HepG2 (cell line): ENCODE measurements at regions not wholly inside any gene's neighbourhood (a gene's known extent, or its start where the extent isn't known, plus 50 kb on each side); places are given as distances from the start of the nearest gene placed in this dataset.

Experiments
- ATAC-seq: fragments of 200-7000 bp; cut with Tn5 transposase; 3 replicates; pipeline ENCODE4 v1.9.1; 2020; ENCODE audit warnings: mild to moderate bottlenecking, moderate library complexity
- BruUV-seq: library from RNA; stranded (reverse); fragments of 400-500 nt; replicated peaks from 2 replicates; lab custom pipeline; 2021; lab: Mats Ljungman, UMichigan
- CTCF ChIA-PET: fragments of 300-600 bp; formaldehyde crosslinking; extraction: SDS; loops from one replicate; lab custom pipeline; 2021; ENCODE audit warnings: low total read pairs, inconsistent platforms, low intra/inter-chr PET ratio; lab: Yijun Ruan, JAX
- POLR2A ChIA-PET: fragments of 350-600 bp; sonication (Branson Sonifier 250); formaldehyde crosslinking; loops from one replicate; lab custom pipeline; 2020; ENCODE audit warnings: antibody characterized with exemption, inconsistent platforms; lab: Yijun Ruan, JAX
- DNase-seq: peaks from one replicate; pipeline ENCODE4 v3.0.0-alpha.2; 2015; ENCODE audit warnings: low spot score
- FAIRE-seq: peaks from 3 replicates; lab custom pipeline; 2011; peaks lifted over from hg19 to GRCh38; lab: Jason Lieb, UNC
- H2AFZ ChIP-seq: one replicate; pipeline ENCODE4 v1.6.1; 2011; ENCODE audit warnings: low read length, inconsistent platforms
- H3K27ac ChIP-seq: fragments of 300-600 bp; 3 replicates; pipeline ENCODE4 v1.8.0; 2011; ENCODE audit warnings: mixed run types, mild to moderate bottlenecking, mixed read lengths, low read length, inconsistent platforms; ENCODE audit not compliant: insufficient read depth; ENCODE audit errors: extremely low read length
- H3K27me3 ChIP-seq, 2 experiments: fragments of 200-600 bp in 1 of 2; 2 replicates in 1 of 2; 3 replicates in 1 of 2; pipeline versions ENCODE4 v1.6.0 to v1.8.0; 2011; ENCODE audit warnings: low read length in 2 of 2, mild to moderate bottlenecking in 2 of 2, moderate library complexity in 2 of 2, inconsistent platforms in 1 of 2; ENCODE audit not compliant: insufficient read depth in 2 of 2, control insufficient read depth in 1 of 2
- H3K36me3 ChIP-seq, 2 experiments: fragments of 200-600 bp in 1 of 2; replicated peaks in 1 of 2; 2 replicates in 1 of 2; 3 replicates in 1 of 2; pipeline versions ENCODE4 v1.5.1 to v1.8.0; 2011; ENCODE audit warnings: low read length in 2 of 2, inconsistent platforms in 1 of 2; ENCODE audit not compliant: insufficient read depth in 2 of 2, control insufficient read depth in 1 of 2
- H3K4me1 ChIP-seq: 2 replicates; pipeline ENCODE4 v1.5.1; 2012; ENCODE audit warnings: low read length, inconsistent platforms; ENCODE audit not compliant: insufficient read depth
- H3K4me2 ChIP-seq: 2 replicates; pipeline ENCODE4 v1.6.0; 2011; ENCODE audit warnings: low read depth, low read length, inconsistent platforms
- H3K4me3 ChIP-seq, 3 experiments: fragments of 200-600 bp in 1 of 3; sonication (generic), shearing (Covaris generic) in 1 of 3; replicated peaks in 1 of 3; 2 replicates each; pipeline ENCODE4 v1.5.1; 2011 to 2016; ENCODE audit warnings: low read length in 3 of 3, inconsistent platforms in 2 of 3, low read depth in 2 of 3, mild to moderate bottlenecking in 2 of 3, control low read depth in 1 of 3, mixed read lengths in 1 of 3; ENCODE audit not compliant: insufficient read depth in 1 of 3
- H3K79me2 ChIP-seq: one replicate; pipeline ENCODE4 v1.6.1; 2011; ENCODE audit warnings: low read length, inconsistent platforms; ENCODE audit not compliant: insufficient read depth
- H3K9ac ChIP-seq: 2 replicates; pipeline ENCODE4 v1.6.0; 2011; ENCODE audit warnings: mild to moderate bottlenecking, low read depth, low read length, inconsistent platforms; ENCODE audit not compliant: insufficient read depth
- H3K9me3 ChIP-seq: 2 replicates; pipeline ENCODE4 v1.5.1; 2012; ENCODE audit warnings: mild to moderate bottlenecking, low read length
- H4K20me1 ChIP-seq: 2 replicates; pipeline ENCODE4 v1.6.0; 2011; ENCODE audit warnings: inconsistent platforms, mild to moderate bottlenecking, low read length, moderate library complexity; ENCODE audit not compliant: insufficient read depth
- MATR3 ChIP-seq: sonication (generic); formaldehyde crosslinking; IDR thresholded peaks from 2 replicates; pipeline ENCODE4 v1.4.0; 2020; ENCODE audit warnings: missing genetic modification reagents
- MEF2D ChIP-seq: sonication (generic); formaldehyde crosslinking; IDR thresholded peaks from 2 replicates; pipeline ENCODE4 v1.5.1; 2020; ENCODE audit warnings: mild to moderate bottlenecking, missing genetic modification reagents
- RAD21 ChIP-seq: fragments of 450-650 bp; formaldehyde crosslinking; IDR thresholded peaks from 2 replicates; pipeline ENCODE4 v1.5.0; 2020; ENCODE audit warnings: mild to moderate bottlenecking
- TGIF2 ChIP-seq: IDR thresholded peaks from 2 replicates; pipeline ENCODE4 v1.6.1; 2016; ENCODE audit warnings: control low read depth, missing compliant biosample characterization
- THAP11 ChIP-seq: IDR thresholded peaks from 2 replicates; pipeline ENCODE4 v1.6.1; 2016; ENCODE audit warnings: missing biosample characterization, missing genetic modification reagents
- ZNF569 ChIP-seq: sonication (generic); formaldehyde crosslinking; IDR thresholded peaks from 2 replicates; pipeline ENCODE4 v1.5.0; 2020; ENCODE audit warnings: mild to moderate bottlenecking, missing genetic modification reagents, moderate library complexity, borderline replicate concordance
- ZNF883 ChIP-seq: sonication (generic); formaldehyde crosslinking; IDR thresholded peaks from 2 replicates; pipeline ENCODE4 v1.5.1; 2020; ENCODE audit warnings: mild to moderate bottlenecking, missing genetic modification reagents; ENCODE audit errors: not compliant biosample characterization
- WGBS: methylation state at CpG from one replicate; pipeline ENCODE4 v1.1.6; 2017; ENCODE audit warnings: low lambda C conversion rate; 5-methylcytosine and 5-hydroxymethylcytosine counted together
- in situ Hi-C: cut with HindIII; loops from 2 replicates; pipeline ENCODE4 v1.10.0; 2017; ENCODE audit warnings: low pct_unique_long_range_greater_than_20kb; ENCODE audit not compliant: extremely low pct_ligation_motif_present
- intact Hi-C: fragments of 100-400 bp; cut with micrococcal nuclease; formaldehyde crosslinking; loops from one replicate; pipeline ENCODE4 v1.10.0; 2022; ENCODE audit not compliant: unreplicated experiment
- TF ChIP-seq, protein P1 (sequence below): sonication (generic); formaldehyde crosslinking; IDR thresholded peaks from 2 replicates; pipeline ENCODE4 v1.4.0; 2020; ENCODE audit warnings: missing genetic modification reagents, low read depth, mild to moderate bottlenecking, borderline replicate concordance
- TF ChIP-seq, protein P2 (sequence below): sonication (generic); formaldehyde crosslinking; IDR thresholded peaks from 2 replicates; pipeline ENCODE4 v1.8.1; 2023; ENCODE audit warnings: mild to moderate bottlenecking, missing genetic modification reagents
- TF ChIP-seq, protein P3 (sequence below): sonication (generic); formaldehyde crosslinking; IDR thresholded peaks from 2 replicates; pipeline ENCODE4 v1.4.0; 2020; ENCODE audit warnings: missing genetic modification reagents, borderline replicate concordance

DNA sequence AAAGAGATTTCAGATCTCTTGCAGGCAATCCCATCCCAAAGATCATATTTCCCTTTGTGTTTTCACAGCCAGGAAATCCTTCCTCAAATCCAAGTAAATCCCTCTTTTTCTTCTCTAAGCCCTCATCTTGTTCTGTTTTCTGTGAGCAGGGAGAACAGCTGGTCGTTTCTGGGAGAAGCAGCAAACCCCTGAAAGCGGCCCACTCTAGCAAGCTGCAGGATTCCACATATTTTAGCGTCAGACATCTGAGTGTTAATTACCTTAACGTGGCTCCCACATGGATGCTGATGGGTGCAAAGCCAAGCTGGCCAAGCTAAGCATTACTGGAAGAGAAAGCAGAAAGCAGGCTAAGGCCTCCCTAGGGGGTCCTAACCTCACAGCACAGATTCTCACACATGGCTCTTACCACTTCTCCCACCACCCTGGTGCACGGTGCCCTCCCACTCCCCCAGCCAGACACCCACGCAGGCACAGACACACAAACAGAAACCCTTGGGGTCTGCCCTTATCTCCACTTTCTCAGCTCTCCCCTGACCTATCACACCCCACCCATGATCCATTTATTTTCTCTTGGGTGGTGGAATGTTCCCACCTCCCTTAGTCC, 551.0 kb upstream of the AUTS2 start:
- Histone ChIP-seq H3K9me3 (peaks cover 40% of the 10 kb centered on the region), H3K4me2 (no peak overlapping the region), H3K27ac (no peak overlapping the region), H2AFZ (no peak overlapping the region), H3K27me3 (no peaks in the 10 kb centered on the region), H3K4me3 (no peak overlapping the region), H3K4me1 (no peaks in the 10 kb centered on the region), H3K79me2 (no peaks in the 10 kb centered on the region), H4K20me1 (no peaks in the 10 kb centered on the region), H3K9ac (no peak overlapping the region), H3K36me3 (no peaks in the 10 kb centered on the region)
- no peak for FAIRE-seq
- CTCF ChIA-PET: no interaction called here
- in situ Hi-C loops: no loop called here
- WGBS: under 1% methylated on average over 6 of the region's 6 CpGs
- BruUV-seq: no TSS peak
- DNase-seq: no peak
- intact Hi-C loops: no loop called here
- POLR2A ChIA-PET: no interaction called here
- TF ChIP-seq THAP11 (CRISPR knock-in tag) (no peak), MATR3 (CRISPR knock-in tag) (no peak)
- TF ChIP-seq, protein P1, sequence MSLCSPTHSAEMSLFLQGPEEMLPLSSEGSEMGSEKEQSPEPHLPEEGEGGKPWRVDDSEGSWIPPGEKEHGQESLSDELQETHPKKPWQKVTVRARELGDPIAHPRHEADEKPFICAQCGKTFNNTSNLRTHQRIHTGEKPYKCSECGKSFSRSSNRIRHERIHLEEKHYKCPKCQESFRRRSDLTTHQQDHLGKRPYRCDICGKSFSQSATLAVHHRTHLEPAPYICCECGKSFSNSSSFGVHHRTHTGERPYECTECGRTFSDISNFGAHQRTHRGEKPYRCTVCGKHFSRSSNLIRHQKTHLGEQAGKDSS (CRISPR knock-in tag): no peak
- TF ChIP-seq, protein P2, sequence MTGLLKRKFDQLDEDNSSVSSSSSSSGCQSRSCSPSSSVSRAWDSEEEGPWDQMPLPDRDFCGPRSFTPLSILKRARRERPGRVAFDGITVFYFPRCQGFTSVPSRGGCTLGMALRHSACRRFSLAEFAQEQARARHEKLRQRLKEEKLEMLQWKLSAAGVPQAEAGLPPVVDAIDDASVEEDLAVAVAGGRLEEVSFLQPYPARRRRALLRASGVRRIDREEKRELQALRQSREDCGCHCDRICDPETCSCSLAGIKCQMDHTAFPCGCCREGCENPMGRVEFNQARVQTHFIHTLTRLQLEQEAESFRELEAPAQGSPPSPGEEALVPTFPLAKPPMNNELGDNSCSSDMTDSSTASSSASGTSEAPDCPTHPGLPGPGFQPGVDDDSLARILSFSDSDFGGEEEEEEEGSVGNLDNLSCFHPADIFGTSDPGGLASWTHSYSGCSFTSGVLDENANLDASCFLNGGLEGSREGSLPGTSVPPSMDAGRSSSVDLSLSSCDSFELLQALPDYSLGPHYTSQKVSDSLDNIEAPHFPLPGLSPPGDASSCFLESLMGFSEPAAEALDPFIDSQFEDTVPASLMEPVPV (CRISPR knock-in tag): no peak
- no peak for ATAC-seq

DNA sequence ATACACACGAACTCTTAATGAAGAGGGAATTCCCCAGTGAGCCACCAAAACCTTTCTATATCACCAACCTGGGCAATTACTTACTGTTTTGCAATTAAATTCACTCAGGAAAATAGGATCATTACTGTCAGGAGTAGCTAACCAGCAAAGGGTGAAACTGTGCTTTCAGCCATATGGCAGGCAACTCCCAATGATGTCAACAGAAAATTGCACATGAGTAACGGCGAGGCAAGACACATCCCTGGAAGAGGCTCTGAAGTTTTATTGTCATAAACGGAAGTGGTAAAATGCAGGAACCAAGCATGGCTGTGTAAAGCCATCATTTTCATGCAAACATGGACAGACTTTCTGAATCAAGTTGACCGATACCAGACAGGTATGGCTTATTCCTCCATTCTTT, 548.9 kb upstream of the AUTS2 start:
- intact Hi-C loops: no loop called here
- 4% methylated on average over 5 of the region's 5 CpGs for WGBS
- H3K27me3 ChIP-seq: no peaks in the 10 kb centered on the region
- peaks cover 46% of the 10 kb centered on the region for H3K9me3 ChIP-seq
- FAIRE-seq: no peak
- H3K27ac ChIP-seq: no peak overlapping the region
- ATAC-seq: no peak
- no peak for DNase-seq
- no peaks in the 10 kb centered on the region for H4K20me1 ChIP-seq
- in situ Hi-C loops: no loop called here
- H3K79me2 ChIP-seq: no peaks in the 10 kb centered on the region
- BruUV-seq: no TSS peak
- no peaks in the 10 kb centered on the region for H3K4me1 ChIP-seq
- ChIA-PET POLR2A (no interaction called here), CTCF (no interaction called here)
- no peak overlapping the region for H3K4me3 ChIP-seq
- no peak overlapping the region for H3K9ac ChIP-seq
- no peak overlapping the region for H3K4me2 ChIP-seq
- H2AFZ ChIP-seq: no peak overlapping the region
- H3K36me3 ChIP-seq: no peaks in the 10 kb centered on the region
- TF ChIP-seq, protein P3, sequence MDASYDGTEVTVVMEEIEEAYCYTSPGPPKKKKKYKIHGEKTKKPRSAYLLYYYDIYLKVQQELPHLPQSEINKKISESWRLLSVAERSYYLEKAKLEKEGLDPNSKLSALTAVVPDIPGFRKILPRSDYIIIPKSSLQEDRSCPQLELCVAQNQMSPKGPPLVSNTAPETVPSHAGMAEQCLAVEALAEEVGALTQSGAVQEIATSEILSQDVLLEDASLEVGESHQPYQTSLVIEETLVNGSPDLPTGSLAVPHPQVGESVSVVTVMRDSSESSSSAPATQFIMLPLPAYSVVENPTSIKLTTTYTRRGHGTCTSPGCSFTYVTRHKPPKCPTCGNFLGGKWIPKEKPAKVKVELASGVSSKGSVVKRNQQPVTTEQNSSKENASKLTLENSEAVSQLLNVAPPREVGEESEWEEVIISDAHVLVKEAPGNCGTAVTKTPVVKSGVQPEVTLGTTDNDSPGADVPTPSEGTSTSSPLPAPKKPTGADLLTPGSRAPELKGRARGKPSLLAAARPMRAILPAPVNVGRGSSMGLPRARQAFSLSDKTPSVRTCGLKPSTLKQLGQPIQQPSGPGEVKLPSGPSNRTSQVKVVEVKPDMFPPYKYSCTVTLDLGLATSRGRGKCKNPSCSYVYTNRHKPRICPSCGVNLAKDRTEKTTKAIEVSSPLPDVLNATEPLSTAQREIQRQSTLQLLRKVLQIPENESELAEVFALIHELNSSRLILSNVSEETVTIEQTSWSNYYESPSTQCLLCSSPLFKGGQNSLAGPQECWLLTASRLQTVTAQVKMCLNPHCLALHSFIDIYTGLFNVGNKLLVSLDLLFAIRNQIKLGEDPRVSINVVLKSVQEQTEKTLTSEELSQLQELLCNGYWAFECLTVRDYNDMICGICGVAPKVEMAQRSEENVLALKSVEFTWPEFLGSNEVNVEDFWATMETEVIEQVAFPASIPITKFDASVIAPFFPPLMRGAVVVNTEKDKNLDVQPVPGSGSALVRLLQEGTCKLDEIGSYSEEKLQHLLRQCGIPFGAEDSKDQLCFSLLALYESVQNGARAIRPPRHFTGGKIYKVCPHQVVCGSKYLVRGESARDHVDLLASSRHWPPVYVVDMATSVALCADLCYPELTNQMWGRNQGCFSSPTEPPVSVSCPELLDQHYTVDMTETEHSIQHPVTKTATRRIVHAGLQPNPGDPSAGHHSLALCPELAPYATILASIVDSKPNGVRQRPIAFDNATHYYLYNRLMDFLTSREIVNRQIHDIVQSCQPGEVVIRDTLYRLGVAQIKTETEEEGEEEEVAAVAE: no peak
- TF ChIP-seq MEF2D (CRISPR knock-in tag) (no peak), ZNF569 (CRISPR knock-in tag) (no peak), TGIF2 (CRISPR knock-in tag) (no peak), ZNF883 (CRISPR knock-in tag) (no peak), RAD21 (CRISPR knock-in tag) (no peak)
